Endothelial cell of umbilical vein (primary cell): ENCODE measurements at regions not wholly inside any gene's neighbourhood (a gene's known extent, or its start where the extent isn't known, plus 50 kb on each side); places are given as distances from the start of the nearest gene placed in this dataset.

ENCODE experiments used
- BruUV-seq: library from RNA; stranded (reverse); fragments of 400-500 nt; replicated peaks from 2 replicates; lab custom pipeline; 2021; lab: Mats Ljungman, UMichigan
- CTCF ChIA-PET: fragments of 300-600, 350-600 bp; sonication (Branson Sonifier 250); formaldehyde crosslinking; loops from one replicate; lab custom pipeline; 2021; ENCODE audit warnings: antibody characterized with exemption, inconsistent platforms; lab: Charles Lee
- POLR2A ChIA-PET: fragments of 300-600, 350-600 bp; sonication (Branson Sonifier 250); formaldehyde crosslinking; loops from one replicate; lab custom pipeline; 2021; ENCODE audit warnings: antibody characterized with exemption, inconsistent platforms; lab: Charles Lee
- DNase-seq: peaks from one replicate; pipeline ENCODE4 v3.0.0-alpha.2; 2011; ENCODE audit warnings: low read depth, low spot score
- FAIRE-seq: peaks from 2 replicates; lab custom pipeline; 2011; peaks lifted over from hg19 to GRCh38; lab: Jason Lieb, UNC
- H2AFZ ChIP-seq: 2 replicates; pipeline ENCODE4 v1.6.0; 2012; ENCODE audit warnings: low read depth, low read length, control low read depth, inconsistent platforms
- H3K27ac ChIP-seq: 2 replicates; pipeline ENCODE4 v1.5.1; 2011; ENCODE audit warnings: low read depth, mild to moderate bottlenecking, control low read depth, low read length, moderate library complexity; ENCODE audit not compliant: insufficient read depth
- H3K27me3 ChIP-seq, 2 experiments: 2 replicates each; pipeline versions ENCODE4 v1.6.0 to v1.6.1; 2011; ENCODE audit warnings: low read length in 2 of 2, mixed read lengths in 1 of 2; ENCODE audit not compliant: control insufficient read depth in 2 of 2, insufficient read depth in 2 of 2
- H3K36me3 ChIP-seq, 2 experiments: 2 replicates in 1 of 2; 3 replicates in 1 of 2; pipeline ENCODE4 v1.5.1; 2011; ENCODE audit warnings: low read length in 2 of 2, mild to moderate bottlenecking in 1 of 2, moderate library complexity in 1 of 2; ENCODE audit not compliant: control insufficient read depth in 2 of 2, insufficient read depth in 2 of 2; ENCODE audit errors: extremely low read depth in 1 of 2
- H3K4me1 ChIP-seq: 3 replicates; pipeline ENCODE4 v1.5.1; 2011; ENCODE audit warnings: mild to moderate bottlenecking, low read length; ENCODE audit not compliant: control insufficient read depth, insufficient read depth; ENCODE audit errors: extremely low read depth
- H3K4me2 ChIP-seq: 2 replicates; pipeline ENCODE4 v1.6.1; 2011; ENCODE audit warnings: low read length, control low read depth, mixed read lengths; ENCODE audit not compliant: insufficient read depth
- H3K4me3 ChIP-seq, 3 experiments: fragments of 200-600 bp in 1 of 3; sonication (generic), shearing (Covaris generic) in 1 of 3; replicated peaks in 1 of 3; 2 replicates each; pipeline ENCODE4 v1.5.1; 2011 to 2016; ENCODE audit warnings: control low read depth in 3 of 3, low read length in 3 of 3, mild to moderate bottlenecking in 2 of 3, inconsistent platforms in 1 of 3, low read depth in 1 of 3, moderate library complexity in 1 of 3; ENCODE audit not compliant: insufficient read depth in 1 of 3
- H3K79me2 ChIP-seq: 2 replicates; pipeline ENCODE4 v1.6.0; 2012; ENCODE audit warnings: low read length, inconsistent platforms; ENCODE audit not compliant: control insufficient read depth, insufficient read depth
- H3K9ac ChIP-seq: replicated peaks from 2 replicates; pipeline ENCODE3; 2011; ENCODE audit warnings: low read length, control low read depth; ENCODE audit not compliant: insufficient read depth; ENCODE audit errors: extremely low read depth
- H3K9me1 ChIP-seq: replicated peaks from 3 replicates; pipeline ENCODE4 v1.6.0; 2011; ENCODE audit warnings: mild to moderate bottlenecking, low read length; ENCODE audit not compliant: control insufficient read depth, insufficient read depth; ENCODE audit errors: extremely low read depth
- H3K9me3 ChIP-seq: replicated peaks from 2 replicates; pipeline ENCODE4 v1.5.1; 2012; ENCODE audit warnings: low read length, inconsistent platforms; ENCODE audit not compliant: control insufficient read depth, insufficient read depth
- H4K20me1 ChIP-seq: replicated peaks from 2 replicates; pipeline ENCODE3; 2011; ENCODE audit warnings: mild to moderate bottlenecking, low read length; ENCODE audit not compliant: control insufficient read depth, insufficient read depth; ENCODE audit errors: extremely low read depth
- CTCF ChIP-seq, 2 donors: IDR thresholded peaks; 1 replicate in 1 of 2; 2 replicates in 1 of 2; pipeline ENCODE4 v1.5.1; 2011; ENCODE audit warnings: low read length in 2 of 2, mild to moderate bottlenecking in 2 of 2, moderate library complexity in 2 of 2, control low read depth in 1 of 2, inconsistent platforms in 1 of 2, low read depth in 1 of 2; ENCODE audit not compliant: insufficient read depth in 1 of 2; ENCODE audit errors: extremely low read depth in 1 of 2
- EZH2 ChIP-seq: IDR thresholded peaks from 2 replicates; pipeline ENCODE4 v1.6.1; 2012; ENCODE audit warnings: borderline replicate concordance, low read depth, mild to moderate bottlenecking, moderate library complexity, low read length, inconsistent platforms; ENCODE audit not compliant: severe bottlenecking
- FOS ChIP-seq: IDR thresholded peaks from 2 replicates; pipeline ENCODE4 v1.6.1; 2011; ENCODE audit warnings: mild to moderate bottlenecking, low read length, moderate library complexity, borderline replicate concordance; ENCODE audit not compliant: insufficient read depth
- GATA2 ChIP-seq: IDR thresholded peaks from 2 replicates; pipeline ENCODE4 v1.7.0; 2011; ENCODE audit warnings: low read depth, mild to moderate bottlenecking, moderate library complexity, mixed read lengths, low read length; ENCODE audit not compliant: insufficient read length, insufficient read depth
- JUN ChIP-seq: IDR thresholded peaks from 2 replicates; pipeline ENCODE4 v1.6.1; 2011; ENCODE audit warnings: borderline replicate concordance, low read depth; ENCODE audit not compliant: insufficient read length, insufficient read depth
- MAX ChIP-seq: IDR thresholded peaks from 2 replicates; pipeline ENCODE4 v1.6.1; 2011; ENCODE audit not compliant: insufficient read depth, insufficient read length
- MYC ChIP-seq: IDR thresholded peaks from one replicate; pipeline ENCODE4 v1.6.1; 2011; ENCODE audit warnings: mild to moderate bottlenecking, low read depth, low read length
- POLR2A ChIP-seq: IDR thresholded peaks from 2 replicates; pipeline ENCODE4 v1.6.1; 2012; ENCODE audit warnings: low read depth, mild to moderate bottlenecking, control low read depth, low read length
- POLR2AphosphoS5 ChIP-seq: IDR thresholded peaks from 2 replicates; pipeline ENCODE4 v1.6.1; 2012; ENCODE audit warnings: low read depth, mild to moderate bottlenecking, control low read depth, low read length, moderate library complexity; ENCODE audit not compliant: insufficient read depth
- dilution Hi-C: fragments of 300-500 bp; cut with MboI; formaldehyde crosslinking; loops from one replicate; pipeline ENCODE4 v1.15.0; 2019; ENCODE audit warnings: low sequenced_read_pairs; ENCODE audit not compliant: extremely low pct_ligation_motif_present
- intact Hi-C: fragments of 100-400 bp; cut with micrococcal nuclease; formaldehyde crosslinking; loops from one replicate; pipeline ENCODE4 v1.10.0; 2022

DNA sequence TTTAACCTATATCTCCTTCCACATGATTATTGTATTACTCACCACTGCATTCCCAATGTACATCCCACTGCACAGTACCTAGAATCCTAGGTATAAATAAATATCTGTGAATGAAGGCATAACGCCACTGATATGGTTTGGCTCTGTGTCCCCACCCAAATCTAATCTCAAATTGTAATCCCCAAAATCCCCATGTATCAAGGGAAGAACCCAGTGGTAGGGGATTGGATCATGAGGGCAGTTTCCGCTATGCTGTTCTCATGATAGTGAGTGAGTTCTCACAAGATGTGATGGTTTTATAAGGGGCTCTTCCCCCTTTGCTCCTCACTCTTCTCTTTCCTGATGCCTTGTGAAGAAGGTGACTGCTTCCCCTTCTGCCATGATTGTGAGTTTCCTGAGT is 599.0 kb upstream of the ADGRL2 start:
- no peaks in the 10 kb centered on the region for H3K4me1 ChIP-seq
- BruUV-seq: no TSS peak

More for the DNA sequence above, 599.0 kb upstream of the ADGRL2 start:
- no peaks in the 10 kb centered on the region for H3K9me1 ChIP-seq
- no peak overlapping the region for H3K4me3 ChIP-seq
- H4K20me1 ChIP-seq: no peaks in the 10 kb centered on the region
- H3K9ac ChIP-seq: no peak overlapping the region
- H3K79me2 ChIP-seq: no peaks in the 10 kb centered on the region
- dilution Hi-C loops: no loop called here
- POLR2A ChIA-PET: no interaction called here
- H3K4me2 ChIP-seq: no peak overlapping the region
- TF ChIP-seq JUN: no peak
- no peak for TF ChIP-seq CTCF (IDR thresholded peaks at IDR 0.05; ENCODE audit: extremely low read depth in 1 of 2, insufficient read depth in 1 of 2, low read depth in 1 of 2, low read length in 2 of 2)
- no peak for TF ChIP-seq POLR2A
- TF ChIP-seq FOS: no peak
- TF ChIP-seq POLR2AphosphoS5: no peak
- TF ChIP-seq MAX: no peak
- no peak for TF ChIP-seq GATA2
- no peak for TF ChIP-seq MYC
- TF ChIP-seq EZH2: no peak
- no peaks in the 10 kb centered on the region for H3K9me3 ChIP-seq
- H3K36me3 ChIP-seq: no peaks in the 10 kb centered on the region
- no peaks in the 10 kb centered on the region for H3K27me3 ChIP-seq
- H3K27ac ChIP-seq: no peak overlapping the region
- no peak overlapping the region for H2AFZ ChIP-seq
- DNase-seq: no peak
- CTCF ChIA-PET: no interaction called here
- intact Hi-C loops: no loop called here
- FAIRE-seq: no peak
